DMS53 treated with DMSO at 0.1 percent for 48 hours (cell line): ENCODE measurements at regions not wholly inside any gene's neighbourhood (a gene's known extent, or its start where the extent isn't known, plus 50 kb on each side); places are given as distances from the start of the nearest gene placed in this dataset.
"Not testable (repeated sequence)": the region's sequence is repeated elsewhere in the genome, so short reads cannot be mapped to it uniquely, and the experiment has no call there.

Experiments
- DNase-seq: peaks from one replicate; lab custom pipeline; 2025; ENCODE audit not compliant: unreplicated experiment; lab: John Stamatoyannopoulos, UW

GRCh38 chr4:10281996-10282395 is 165.4 kb upstream of the WDR1 start:
- DNase-seq: no peak

DNA sequence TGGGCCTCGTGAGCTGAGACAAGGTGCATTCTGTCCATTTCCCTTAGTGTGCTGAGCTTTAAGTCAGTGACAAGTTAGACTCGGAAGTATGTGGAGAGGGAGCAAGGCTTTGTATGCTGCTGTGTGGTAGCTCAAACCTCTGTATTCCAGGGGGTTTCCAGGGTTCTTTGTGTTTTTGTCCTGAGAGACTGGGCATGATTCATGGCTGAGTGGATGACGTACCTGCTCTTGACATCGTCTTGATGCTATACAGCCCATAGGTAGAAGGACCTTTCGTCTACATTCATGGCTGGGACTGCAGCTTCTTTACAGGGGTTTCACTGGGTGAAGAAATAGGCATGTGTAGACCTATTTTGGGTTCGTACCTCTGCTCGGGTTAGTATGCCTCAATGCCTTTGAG is 162.7 kb upstream of the WDR1 start:
- no peak for DNase-seq

GRCh38 chr4:10278071-10278470 is 161.5 kb upstream of the WDR1 start:
- DNase-seq: no peak

- DNase-seq: no peak
These were observed 159.6 kb upstream of the WDR1 start for GRCh38 chr4:10276152-10276551.

- DNase-seq: no peak
These were observed 159.1 kb upstream of the WDR1 start for GRCh38 chr4:10275696-10276095.

DNA sequence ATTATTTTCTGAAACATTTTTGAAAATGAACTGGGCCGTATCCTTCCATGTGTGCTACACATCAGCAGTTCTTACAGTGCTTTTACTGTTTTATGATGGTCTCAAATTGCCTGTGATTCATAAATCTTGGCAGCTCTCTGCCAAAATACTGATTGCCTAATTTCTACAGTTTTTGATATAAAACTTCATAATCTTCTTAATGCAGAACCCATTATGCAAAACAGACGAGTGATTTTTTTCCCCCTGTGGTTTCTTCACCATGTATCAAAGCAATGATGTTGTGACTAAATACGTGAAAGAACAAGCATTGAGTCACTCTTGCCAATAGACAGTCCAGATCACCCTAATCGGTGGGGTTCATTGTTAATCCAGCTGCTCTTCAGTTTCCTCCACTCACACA is 156.4 kb upstream of the WDR1 start:
- DNase-seq: no peak

DNA sequence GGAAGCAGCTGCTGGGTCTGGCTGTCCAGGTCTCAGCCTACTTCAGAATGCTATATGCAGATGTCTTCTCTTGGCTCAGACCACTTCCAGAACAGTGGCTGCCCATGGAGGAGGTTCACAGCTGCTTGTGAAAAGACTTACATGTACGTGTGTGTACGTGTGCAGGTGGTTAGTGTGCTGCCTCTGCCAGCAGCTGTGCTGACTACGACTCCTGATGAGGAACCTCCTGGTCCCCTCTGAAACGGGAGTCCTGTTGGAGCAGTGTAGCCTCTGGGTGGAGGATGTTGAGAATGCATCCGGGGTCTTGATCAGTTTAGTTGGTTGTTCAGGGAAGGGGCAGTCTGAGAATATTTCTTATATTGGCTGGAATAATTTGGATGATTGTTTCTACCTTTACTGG is 155.9 kb upstream of the WDR1 start:
- DNase-seq: no peak

GRCh38 chr4:10267066-10267465 is 150.5 kb upstream of the WDR1 start:
- DNase-seq: peak; percentile 63

- DNase-seq: no peak
These were observed 144.2 kb upstream of the WDR1 start for GRCh38 chr4:10260777-10261176.

- DNase-seq: no peak
These were observed 143.4 kb upstream of the WDR1 start for GRCh38 chr4:10259976-10260375.

DNA sequence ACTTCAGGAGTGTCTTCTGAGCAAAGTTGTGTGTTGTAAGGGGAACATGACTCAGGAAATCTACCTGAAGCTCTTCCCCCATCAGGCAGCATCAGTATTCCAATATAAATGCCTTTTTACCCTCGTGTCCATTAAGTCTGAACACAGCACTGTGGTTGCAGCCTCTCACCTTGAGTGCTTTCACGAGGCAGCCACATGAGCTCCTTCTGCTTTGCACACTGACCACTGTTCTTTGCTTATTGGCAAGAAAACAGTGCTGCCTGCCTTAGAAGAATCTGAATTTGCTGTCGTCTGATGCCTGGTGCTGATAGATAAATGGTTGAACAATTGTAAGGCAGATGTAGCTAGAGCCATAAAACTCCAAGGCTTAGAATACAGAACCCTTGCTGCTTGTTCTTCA is 139.6 kb upstream of the WDR1 start:
- DNase-seq: no peak

DNA sequence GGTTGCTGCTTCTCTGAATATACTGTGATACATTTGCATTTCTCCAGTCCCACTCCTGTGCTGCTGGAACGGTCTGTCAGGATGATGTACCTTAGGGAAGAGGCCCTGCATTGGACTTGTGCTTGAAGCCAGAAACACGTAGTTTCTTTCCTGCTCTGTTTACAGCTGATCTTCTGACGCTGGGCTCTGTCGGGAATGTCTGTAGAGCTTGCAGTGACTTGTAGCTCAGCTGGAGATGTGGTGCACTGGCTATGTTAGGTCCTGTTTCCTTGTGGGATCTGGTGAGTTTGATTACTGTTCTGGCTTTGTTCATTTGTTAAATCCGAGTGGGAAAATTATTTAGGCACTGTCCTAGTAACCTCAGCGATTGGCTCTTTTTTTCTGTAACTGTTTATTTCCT is 137.2 kb upstream of the WDR1 start:
- DNase-seq: no peak

GRCh38 chr4:10245751-10246150 is 129.2 kb upstream of the WDR1 start:
- DNase-seq: no peak

- DNase-seq: no peak
These were observed 127.3 kb upstream of the WDR1 start for GRCh38 chr4:10243856-10244255.

DNA sequence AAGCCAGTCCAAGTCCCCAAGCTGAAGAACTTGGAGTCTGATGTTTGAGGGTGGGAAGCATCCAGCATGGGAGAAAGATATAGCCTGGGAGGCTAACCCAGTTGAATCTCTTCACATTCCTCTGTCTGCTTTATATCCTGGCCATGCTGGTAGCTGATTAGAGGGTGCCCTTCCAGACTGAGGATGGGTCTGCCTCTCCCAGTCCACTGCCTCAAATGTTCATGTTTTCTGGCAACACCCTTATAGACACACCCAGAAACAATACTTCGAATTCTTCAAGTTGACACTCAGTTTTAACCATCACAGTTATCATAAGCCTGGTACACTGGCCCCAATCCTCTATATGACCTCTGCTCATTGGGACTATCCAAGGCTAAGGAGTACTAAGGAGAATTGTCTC is 124.1 kb upstream of the WDR1 start:
- DNase-seq: no peak

DNA sequence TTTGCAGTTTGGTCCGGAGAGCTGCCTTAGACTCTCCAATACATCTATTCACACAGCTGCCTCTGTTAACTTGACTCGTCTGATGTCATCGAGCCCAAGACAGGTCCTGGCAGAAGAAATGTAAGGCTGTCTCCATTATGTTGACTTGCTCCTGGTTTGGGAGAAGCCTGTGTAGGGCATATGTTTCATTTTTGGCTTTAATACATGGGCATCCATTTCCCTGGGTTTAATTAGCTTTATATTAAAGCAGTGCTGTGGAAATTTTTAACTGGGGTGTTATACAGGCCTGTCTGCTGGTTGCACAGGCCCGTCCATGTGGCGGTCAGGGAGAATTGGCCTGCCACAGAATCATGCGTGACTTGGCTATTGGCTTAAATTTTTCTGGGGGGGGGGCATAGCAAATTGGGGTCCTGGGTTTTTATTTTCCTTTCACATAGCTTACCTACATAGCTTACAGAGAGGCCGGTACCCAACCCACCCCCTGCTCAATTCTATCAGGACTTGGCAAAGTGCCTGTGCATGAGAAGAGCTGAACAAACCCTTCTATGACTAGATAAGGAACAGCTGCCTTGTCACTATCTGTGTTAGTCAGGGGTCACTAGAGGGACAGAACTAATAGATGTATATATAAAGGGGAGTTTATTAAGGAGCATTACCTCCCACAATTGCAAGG is 123.5 kb upstream of the WDR1 start:
- DNase-seq: no peak

DNA sequence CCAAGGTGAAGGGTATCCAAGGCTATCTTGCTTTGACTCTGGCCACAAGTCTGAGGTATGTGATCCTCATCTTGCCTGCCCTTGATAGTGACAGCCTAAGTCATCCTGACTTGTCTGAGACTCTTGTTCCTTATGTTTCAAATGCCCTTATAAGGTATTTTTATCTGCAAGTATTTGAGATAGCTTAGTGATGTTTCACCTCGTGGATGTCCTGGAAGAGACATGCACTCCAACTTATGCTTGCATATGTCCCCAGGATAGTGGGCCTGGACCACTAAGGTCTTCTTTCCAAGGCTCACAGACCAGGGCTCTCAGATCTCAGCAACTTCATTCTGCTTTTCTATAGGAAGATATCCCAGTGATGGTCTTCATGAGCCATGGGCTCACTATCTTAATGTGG is 120.5 kb upstream of the WDR1 start:
- DNase-seq: no peak

- DNase-seq: no peak
These were observed 115.5 kb upstream of the WDR1 start for GRCh38 chr4:10232114-10232513.

DNA sequence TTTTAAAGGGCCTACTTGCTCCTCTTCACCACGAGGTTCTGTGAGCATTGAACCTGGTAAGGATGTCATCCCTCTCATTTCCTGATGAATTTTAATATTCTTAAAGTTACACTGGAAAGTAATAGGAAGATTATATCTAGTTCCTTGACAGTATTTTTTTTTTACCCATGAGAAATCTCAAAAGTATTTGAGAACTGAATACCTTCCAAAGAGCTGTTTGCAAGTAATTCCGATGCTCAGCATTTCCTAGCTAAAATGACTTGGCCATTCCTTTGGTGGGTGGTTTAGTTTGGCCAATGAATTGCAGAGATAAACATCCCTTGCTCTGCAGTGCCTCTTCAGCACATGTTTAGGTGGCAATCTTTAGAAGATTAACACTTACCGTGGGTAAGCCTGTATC is 110.2 kb upstream of the WDR1 start:
- DNase-seq: no peak

DNA sequence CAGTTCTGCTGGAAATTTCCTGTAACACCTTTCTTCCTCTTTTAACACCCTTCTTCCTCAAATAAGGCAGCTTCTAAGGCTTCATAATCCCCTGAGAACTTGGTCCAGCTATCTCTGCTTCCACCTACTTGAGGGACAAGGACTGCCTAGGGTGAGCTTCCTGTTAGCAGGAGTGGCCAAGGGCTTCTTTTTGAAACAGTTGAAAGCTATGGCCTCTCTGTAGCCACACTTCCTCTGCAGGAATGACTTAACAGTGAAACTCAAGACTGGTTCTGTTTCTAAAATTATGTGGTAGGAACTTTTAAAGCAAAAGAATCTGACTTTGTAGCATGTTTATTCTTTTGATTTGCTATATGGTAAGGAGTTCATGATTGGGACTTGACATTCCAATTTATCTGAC is 108.5 kb upstream of the WDR1 start:
- DNase-seq: no peak

DNA sequence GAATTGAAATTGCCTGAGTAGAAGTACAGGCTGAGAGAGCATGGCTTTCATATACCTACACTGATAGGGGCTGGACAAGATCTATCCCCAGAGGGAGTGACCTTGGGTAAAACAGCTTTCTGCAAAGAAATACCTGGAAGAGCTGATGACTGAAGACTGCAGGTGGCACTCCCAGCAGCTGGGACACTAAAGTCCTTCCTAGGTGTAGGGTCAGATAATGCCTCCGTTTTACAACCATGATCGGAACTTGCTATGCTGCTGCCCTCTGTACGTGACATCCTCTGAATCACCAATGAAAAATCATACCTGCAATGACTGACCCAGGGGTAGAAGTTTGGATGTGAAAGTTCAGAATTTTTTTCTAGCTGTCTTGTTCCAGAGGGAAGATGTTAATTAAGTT is 107.2 kb upstream of the WDR1 start:
- no peak for DNase-seq

- not testable (repeated sequence) for DNase-seq
These were observed 96.9 kb upstream of the WDR1 start for GRCh38 chr4:10213481-10213880.

DNA sequence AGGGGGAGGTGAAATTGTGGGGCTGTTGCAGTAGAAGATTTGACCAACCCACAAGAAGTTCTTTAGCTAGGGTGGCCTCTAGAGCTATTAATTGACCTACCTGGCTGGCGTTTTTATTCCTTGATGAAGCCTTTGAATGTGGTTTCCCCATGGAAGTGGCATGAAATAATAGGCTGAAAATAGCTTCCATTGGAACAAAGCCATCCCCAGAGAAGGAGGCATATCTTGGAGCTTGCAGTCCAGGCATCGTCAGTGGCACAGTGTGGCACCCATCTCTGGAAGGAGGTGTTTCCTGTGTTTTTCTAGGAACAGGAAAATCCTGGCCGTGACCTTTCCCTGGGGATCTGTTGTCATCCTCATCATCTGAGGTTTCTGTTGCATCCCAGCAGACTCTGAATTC is 96.3 kb upstream of the WDR1 start:
- no peak for DNase-seq

GRCh38 chr4:10212400-10212799 is 95.8 kb upstream of the WDR1 start:
- DNase-seq: no peak
